ENCODE measurements at regions not wholly inside any gene's neighbourhood (a gene's known extent, or its start where the extent isn't known, plus 50 kb on each side); places are given as distances from the start of the nearest gene placed in this dataset.
"Not testable (repeated sequence)": the region's sequence is repeated elsewhere in the genome, so short reads cannot be mapped to it uniquely, and the experiment has no call there.

- peaks cover 16% of the 10 kb centered on the region for H3K9me3 Mint-ChIP-seq
- H3K27ac Mint-ChIP-seq: no peak overlapping the region
- H3K4me3 Mint-ChIP-seq: no peak overlapping the region
- H3K27me3 Mint-ChIP-seq: no peaks in the 10 kb centered on the region
- H3K36me3 Mint-ChIP-seq: no peaks in the 10 kb centered on the region
- no peaks in the 10 kb centered on the region for H3K4me1 Mint-ChIP-seq
- ATAC-seq: no peak
Observed at GRCh38 chrY:18951019-18951418, 177.5 kb upstream of the HSFY2 start.

GRCh38 chrY:18936831-18937230 is 163.3 kb upstream of the HSFY2 start:
- Mint-ChIP-seq H3K4me3 (no peak overlapping the region), H3K27ac (no peak overlapping the region), H3K36me3 (no peaks in the 10 kb centered on the region), H3K9me3 (peaks cover 4% of the 10 kb centered on the region), H3K4me1 (no peaks in the 10 kb centered on the region), H3K27me3 (no peaks in the 10 kb centered on the region)
- ATAC-seq: no peak

- H3K9me3 Mint-ChIP-seq: peaks cover 3% of the 10 kb centered on the region
- no peaks in the 10 kb centered on the region for H3K4me1 Mint-ChIP-seq
- H3K4me3 Mint-ChIP-seq: no peak overlapping the region
- no peaks in the 10 kb centered on the region for H3K36me3 Mint-ChIP-seq
- H3K27ac Mint-ChIP-seq: no peak overlapping the region
- no peaks in the 10 kb centered on the region for H3K27me3 Mint-ChIP-seq
- ATAC-seq: no peak
Observed at GRCh38 chrY:18919256-18919655, 145.7 kb upstream of the HSFY2 start.

- H3K4me3 Mint-ChIP-seq: no peak overlapping the region
- H3K36me3 Mint-ChIP-seq: no peaks in the 10 kb centered on the region
- no peak for ATAC-seq
Observed at GRCh38 chrY:18912846-18913245, 139.3 kb upstream of the HSFY2 start.

GRCh38 chrY:18909846-18910245 is 136.3 kb upstream of the HSFY2 start:
- Mint-ChIP-seq H3K27me3 (no peaks in the 10 kb centered on the region), H3K9me3 (no peaks in the 10 kb centered on the region)

More at GRCh38 chrY:18912846-18913245, 139.3 kb upstream of the HSFY2 start:
- H3K27ac Mint-ChIP-seq: no peak overlapping the region
- no peaks in the 10 kb centered on the region for H3K4me1 Mint-ChIP-seq
- H3K9me3 Mint-ChIP-seq: no peaks in the 10 kb centered on the region
- no peaks in the 10 kb centered on the region for H3K27me3 Mint-ChIP-seq

GRCh38 chrY:18906198-18906597 is 132.7 kb upstream of the HSFY2 start:
- not testable (repeated sequence) for H3K4me1 Mint-ChIP-seq, H3K27ac Mint-ChIP-seq, H3K36me3 Mint-ChIP-seq, H3K4me3 Mint-ChIP-seq, H3K27me3 Mint-ChIP-seq, H3K9me3 Mint-ChIP-seq, ATAC-seq

More at GRCh38 chrY:18909846-18910245, 136.3 kb upstream of the HSFY2 start:
- no peak overlapping the region for H3K4me3 Mint-ChIP-seq
- no peaks in the 10 kb centered on the region for H3K4me1 Mint-ChIP-seq
- H3K27ac Mint-ChIP-seq: no peak overlapping the region
- ATAC-seq: no peak
- H3K36me3 Mint-ChIP-seq: no peaks in the 10 kb centered on the region

GRCh38 chrY:18904296-18904695 is 130.8 kb upstream of the HSFY2 start:
- Mint-ChIP-seq H3K9me3 (no peaks in the 10 kb centered on the region), H3K4me3 (no peak overlapping the region), H3K27me3 (no peaks in the 10 kb centered on the region), H3K4me1 (no peaks in the 10 kb centered on the region), H3K36me3 (no peaks in the 10 kb centered on the region), H3K27ac (no peak overlapping the region)
- no peak for ATAC-seq

- Mint-ChIP-seq H3K4me3 (no peak overlapping the region), H3K27me3 (no peaks in the 10 kb centered on the region), H3K9me3 (no peaks in the 10 kb centered on the region), H3K27ac (no peak overlapping the region), H3K36me3 (no peaks in the 10 kb centered on the region), H3K4me1 (no peaks in the 10 kb centered on the region)
- no peak for ATAC-seq
Observed at GRCh38 chrY:18891994-18892393, 118.5 kb upstream of the HSFY2 start.

- Mint-ChIP-seq H3K36me3 (no peaks in the 10 kb centered on the region), H3K9me3 (no peaks in the 10 kb centered on the region), H3K4me1 (no peaks in the 10 kb centered on the region), H3K27me3 (no peaks in the 10 kb centered on the region), H3K27ac (no peak overlapping the region), H3K4me3 (no peak overlapping the region)
- no peak for ATAC-seq
Observed at GRCh38 chrY:18889548-18889947, 116.0 kb upstream of the HSFY2 start.

GRCh38 chrY:18884748-18885147 is 111.2 kb upstream of the HSFY2 start:
- no peaks in the 10 kb centered on the region for H3K9me3 Mint-ChIP-seq
- no peaks in the 10 kb centered on the region for H3K36me3 Mint-ChIP-seq
- H3K4me3 Mint-ChIP-seq: no peak overlapping the region
- no peak overlapping the region for H3K27ac Mint-ChIP-seq
- no peaks in the 10 kb centered on the region for H3K4me1 Mint-ChIP-seq
- ATAC-seq: no peak
- no peaks in the 10 kb centered on the region for H3K27me3 Mint-ChIP-seq

GRCh38 chrY:18869145-18869544 is 95.6 kb upstream of the HSFY2 start:
- H3K9me3 Mint-ChIP-seq, H3K4me3 Mint-ChIP-seq, H3K36me3 Mint-ChIP-seq, H3K4me1 Mint-ChIP-seq, ATAC-seq, H3K27me3 Mint-ChIP-seq, H3K27ac Mint-ChIP-seq: not testable (repeated sequence)

- not testable (repeated sequence) for H3K4me1 Mint-ChIP-seq, H3K27ac Mint-ChIP-seq, H3K9me3 Mint-ChIP-seq, ATAC-seq, H3K27me3 Mint-ChIP-seq, H3K36me3 Mint-ChIP-seq, H3K4me3 Mint-ChIP-seq
Observed at GRCh38 chrY:18866887-18867551, 93.5 kb upstream of the HSFY2 start.

GRCh38 chrY:18860856-18861255 is 87.3 kb upstream of the HSFY2 start:
- not testable (repeated sequence) for H3K4me1 Mint-ChIP-seq, H3K4me3 Mint-ChIP-seq, H3K9me3 Mint-ChIP-seq, H3K36me3 Mint-ChIP-seq, H3K27ac Mint-ChIP-seq, H3K27me3 Mint-ChIP-seq, ATAC-seq

- not testable (repeated sequence) for H3K4me1 Mint-ChIP-seq, H3K27me3 Mint-ChIP-seq, H3K9me3 Mint-ChIP-seq, ATAC-seq, H3K27ac Mint-ChIP-seq, H3K36me3 Mint-ChIP-seq, H3K4me3 Mint-ChIP-seq
Observed at GRCh38 chrY:18858484-18859191, 85.1 kb upstream of the HSFY2 start.

GRCh38 chrY:18855184-18855583 is 81.6 kb upstream of the HSFY2 start:
- not testable (repeated sequence) for H3K4me3 Mint-ChIP-seq, H3K36me3 Mint-ChIP-seq, H3K9me3 Mint-ChIP-seq, ATAC-seq, H3K27ac Mint-ChIP-seq, H3K4me1 Mint-ChIP-seq, H3K27me3 Mint-ChIP-seq

- H3K4me3 Mint-ChIP-seq, H3K27me3 Mint-ChIP-seq, H3K36me3 Mint-ChIP-seq, H3K4me1 Mint-ChIP-seq, H3K9me3 Mint-ChIP-seq, ATAC-seq, H3K27ac Mint-ChIP-seq: not testable (repeated sequence)
Observed at GRCh38 chrY:18853323-18853722, 79.8 kb upstream of the HSFY2 start.
